K562 (cell line): ENCODE measurements at regions not wholly inside any gene's neighbourhood (a gene's known extent, or its start where the extent isn't known, plus 50 kb on each side); places are given as distances from the start of the nearest gene placed in this dataset.

ENCODE experiments used
- ATAC-seq: fragments of 200-7000 bp; cut with Tn5 transposase; 3 replicates; pipeline ENCODE4 v1.9.1; 2020; ENCODE audit warnings: moderate library complexity
- BruUV-seq: library from RNA; stranded (reverse); fragments of 400-500 nt; replicated peaks from 2 replicates; lab custom pipeline; 2021; lab: Mats Ljungman, UMichigan
- CTCF ChIA-PET: fragments of 300-600 bp; formaldehyde crosslinking; extraction: SDS; loops from one replicate; lab custom pipeline; 2021; ENCODE audit warnings: low intra/inter-chr PET ratio; lab: Yijun Ruan, JAX
- POLR2A ChIA-PET: fragments of 300-600, 350-650 bp; sonication (Branson Sonifier 250); formaldehyde crosslinking; extraction: SDS; loops from one replicate; lab custom pipeline; 2021; ENCODE audit warnings: antibody characterized with exemption, inconsistent platforms; lab: Yijun Ruan, JAX
- DNase-seq, 4 experiments: peaks; one replicate each; pipeline versions ENCODE4 v3.0.0 to v3.0.0-alpha.2; 2011 to 2018; ENCODE audit warnings: low spot score in 3 of 4, mixed read lengths in 3 of 4; ENCODE audit errors: extremely low read depth in 1 of 4
- FAIRE-seq: peaks from 2 replicates; lab custom pipeline; 2011; peaks lifted over from hg19 to GRCh38; lab: Jason Lieb, UNC
- H2AFZ ChIP-seq: 2 replicates; pipeline ENCODE4 v1.6.0; 2011; ENCODE audit warnings: low read depth, low read length, control low read depth, inconsistent platforms
- H3K27ac ChIP-seq: fragments of 200-600 bp; 3 replicates; pipeline ENCODE4 v1.8.0; 2011; ENCODE audit warnings: low read depth, mild to moderate bottlenecking, control low read depth, inconsistent platforms, low read length, moderate library complexity, mixed read lengths; ENCODE audit errors: extremely low read depth
- H3K27me3 ChIP-seq, 2 experiments: fragments of 300-600 bp in 1 of 2; 2 replicates in 1 of 2; 3 replicates in 1 of 2; pipeline versions ENCODE4 v1.6.0 to v1.8.0; 2011; ENCODE audit warnings: inconsistent platforms in 2 of 2, low read length in 2 of 2, mild to moderate bottlenecking in 1 of 2, mixed read lengths in 1 of 2, moderate library complexity in 1 of 2; ENCODE audit not compliant: control insufficient read depth in 2 of 2, insufficient read depth in 2 of 2
- H3K36me3 ChIP-seq: fragments of 300-600 bp; 3 replicates; pipeline ENCODE4 v1.8.0; 2011; ENCODE audit warnings: mild to moderate bottlenecking, low read length, inconsistent platforms; ENCODE audit not compliant: control insufficient read depth, insufficient read depth
- H3K4me1 ChIP-seq, 2 experiments: fragments of 200-600 bp in 1 of 2; replicated peaks in 1 of 2; 2 replicates in 1 of 2; 3 replicates in 1 of 2; pipeline versions ENCODE4 v1.5.1 to v1.8.0; 2011; ENCODE audit warnings: inconsistent platforms in 2 of 2, low read length in 2 of 2, mild to moderate bottlenecking in 1 of 2, mixed read lengths in 1 of 2, moderate library complexity in 1 of 2; ENCODE audit not compliant: control insufficient read depth in 2 of 2, insufficient read depth in 2 of 2
- H3K4me2 ChIP-seq: 2 replicates; pipeline ENCODE4 v1.6.1; 2011; ENCODE audit warnings: low read length, control low read depth, inconsistent platforms, mixed read lengths; ENCODE audit not compliant: insufficient read depth
- H3K4me3 ChIP-seq: fragments of 200-600 bp; sonication (generic), shearing (Covaris generic); 2 replicates; pipeline ENCODE4 v1.5.1; 2016; ENCODE audit warnings: control low read depth, inconsistent platforms
- H3K79me2 ChIP-seq: fragments of 200-600 bp; 3 replicates; pipeline ENCODE4 v1.8.0; 2011; ENCODE audit warnings: low read length, inconsistent platforms; ENCODE audit not compliant: control insufficient read depth, insufficient read depth
- H3K9ac ChIP-seq, 2 experiments: 2 replicates each; pipeline versions ENCODE4 v1.6.0 to v1.6.1; 2011; ENCODE audit warnings: low read depth in 2 of 2, low read length in 2 of 2, control low read depth in 1 of 2, inconsistent platforms in 1 of 2, mild to moderate bottlenecking in 1 of 2, mixed read lengths in 1 of 2; ENCODE audit not compliant: insufficient read depth in 1 of 2
- H3K9me1 ChIP-seq: one replicate; pipeline ENCODE4 v1.6.0; 2011; ENCODE audit warnings: inconsistent platforms, mild to moderate bottlenecking, low read length, moderate library complexity; ENCODE audit not compliant: control insufficient read depth, insufficient read depth
- H3K9me3 ChIP-seq: replicated peaks from 2 replicates; pipeline ENCODE4 v1.5.1; 2011; ENCODE audit warnings: low read depth, low read length, inconsistent platforms; ENCODE audit not compliant: control insufficient read depth, insufficient read depth
- H4K20me1 ChIP-seq: replicated peaks from 2 replicates; pipeline ENCODE4 v1.6.1; 2011; ENCODE audit warnings: low read length, inconsistent platforms, mixed read lengths; ENCODE audit not compliant: control insufficient read depth, insufficient read depth
- ASH1L ChIP-seq: fragments of 450-650 bp; IDR thresholded peaks from 2 replicates; pipeline ENCODE4 v1.6.1; 2018; ENCODE audit warnings: borderline replicate concordance, mild to moderate bottlenecking, low read depth; ENCODE audit not compliant: partially characterized antibody
- TBP ChIP-seq: optimal IDR thresholded peaks from 2 replicates; pipeline ENCODE3; 2011; ENCODE audit warnings: low read depth, low read length, improper control_type of control experiment
- TRIM25 ChIP-seq: fragments of 450-650 bp; IDR thresholded peaks from 2 replicates; pipeline ENCODE4 v1.7.0; 2016; ENCODE audit warnings: borderline replicate concordance
- ZFP30 ChIP-seq: fragments of 250-450 bp; sonication (Bioruptor Pico); IDR thresholded peaks from 2 replicates; pipeline ENCODE4 v1.8.0; 2022; ENCODE audit warnings: moderate library complexity, mild to moderate bottlenecking, inconsistent platforms, borderline replicate concordance
- ZNF408 ChIP-seq: fragments of 250-450 bp; sonication (Bioruptor Pico); IDR thresholded peaks from 2 replicates; pipeline ENCODE4 v1.4.0; 2020; ENCODE audit warnings: low read depth, mild to moderate bottlenecking, moderate library complexity
- WGBS: fragments of 100-300 bp; shearing (Covaris generic); methylation state at CpG from one replicate; pipeline ENCODE4 v1.1.6; 2016; ENCODE audit warnings: low coverage, mixed read lengths; ENCODE audit not compliant: insufficient coverage; ENCODE audit errors: missing lambda C conversion rate; 5-methylcytosine and 5-hydroxymethylcytosine counted together
- in situ Hi-C: fragments of 300-500 bp; cut with MboI; formaldehyde crosslinking; loops from 4 replicates; pipeline ENCODE4 v1.15.0; 2018; ENCODE audit warnings: inconsistent platforms, mixed read lengths
- intact Hi-C: fragments of 100-400 bp; cut with micrococcal nuclease; formaldehyde crosslinking; loops from 2 replicates; pipeline ENCODE4 v1.14.2; 2022

DNA sequence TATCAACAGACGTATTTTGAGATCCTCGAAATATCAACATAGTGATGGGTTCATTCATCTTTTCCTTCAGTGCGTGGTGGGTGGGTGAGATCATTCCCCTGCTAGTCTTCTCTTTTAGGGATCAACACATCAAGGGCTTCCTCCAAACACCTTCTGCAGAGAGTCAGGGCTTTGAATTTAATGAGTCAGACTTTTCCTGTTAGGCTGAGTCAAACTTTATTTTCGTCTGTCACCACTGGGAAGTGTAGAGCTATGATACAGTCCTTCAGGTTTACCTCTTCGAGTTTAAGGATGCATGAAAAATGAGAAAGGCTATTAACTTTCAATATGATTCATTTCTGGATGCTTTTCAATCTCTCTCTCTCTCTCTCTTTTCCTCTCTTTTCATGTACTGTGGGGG lies 189.1 kb downstream of the BMP2 start:
- Histone ChIP-seq H3K4me3 (no peak overlapping the region), H3K27ac (no peak overlapping the region), H3K27me3 (no peaks in the 10 kb centered on the region), H3K36me3 (no peaks in the 10 kb centered on the region), H2AFZ (no peak overlapping the region)
- FAIRE-seq: no peak
- TF ChIP-seq ZNF408 (CRISPR knock-in tag) (no peak), ASH1L (no peak), TBP (no peak), TRIM25 (no peak), ZFP30 (CRISPR knock-in tag) (no peak)
- TF ChIP-seq, all 486 proteins: peak for 0
- DNase-seq (no peak), ATAC-seq (no peak)
- Histone ChIP-seq H3K9me1 (no peaks in the 10 kb centered on the region), H3K4me1 (no peaks in the 10 kb centered on the region), H3K9me3 (no peaks in the 10 kb centered on the region), H3K4me2 (no peak overlapping the region), H3K9ac (no peak overlapping the region), H4K20me1 (no peaks in the 10 kb centered on the region), H3K79me2 (no peaks in the 10 kb centered on the region)
- CTCF ChIA-PET: no interaction called here
- intact Hi-C loops (no loop called here), in situ Hi-C loops (no loop called here)
- POLR2A ChIA-PET: no interaction called here
- no TSS peak for BruUV-seq
- 1% methylated on average over 5 of the region's 5 CpGs for WGBS
